GM12878 (cell line): ENCODE measurements at regions not wholly inside any gene's neighbourhood (a gene's known extent, or its start where the extent isn't known, plus 50 kb on each side); places are given as distances from the start of the nearest gene placed in this dataset.

Source experiments
- ATAC-seq: fragments of 200-7000 bp; cut with Tn5 transposase; 3 replicates; pipeline ENCODE4 v1.9.1; 2020; ENCODE audit warnings: mild to moderate bottlenecking, moderate library complexity
- BruUV-seq: library from RNA; stranded (reverse); fragments of 400-500 nt; replicated peaks from 2 replicates; lab custom pipeline; 2021; lab: Mats Ljungman, UMichigan
- CTCF ChIA-PET: fragments of 300-600 bp; sonication (Branson Sonifier 250); formaldehyde crosslinking; extraction: SDS; loops from one replicate; lab custom pipeline; 2021; ENCODE audit warnings: inconsistent platforms; lab: Yijun Ruan, JAX
- POLR2A ChIA-PET: fragments of 350-600 bp; formaldehyde crosslinking; extraction: SDS; loops from one replicate; lab custom pipeline; 2021; ENCODE audit warnings: inconsistent platforms; lab: Charles Lee
- RAD21 ChIA-PET: fragments of 300-600 bp; sonication (Branson Sonifier 250); formaldehyde crosslinking; loops from one replicate; lab custom pipeline; 2023; ENCODE audit warnings: antibody characterized with exemption; ENCODE audit not compliant: unreplicated experiment; lab: Charles Lee
- SMC1A ChIA-PET: fragments of 300-600 bp; sonication (Branson Sonifier 250); formaldehyde crosslinking; loops from one replicate; lab custom pipeline; 2023; ENCODE audit not compliant: unreplicated experiment, uncharacterized antibody; lab: Charles Lee
- DNase-seq: peaks from one replicate; pipeline ENCODE4 v3.0.0-alpha.2; 2011; ENCODE audit warnings: low read depth, low spot score
- FAIRE-seq: peaks from 3 replicates; lab custom pipeline; 2011; peaks lifted over from hg19 to GRCh38; lab: Jason Lieb, UNC
- H2AFZ ChIP-seq: 2 replicates; pipeline ENCODE4 v1.6.0; 2011; ENCODE audit warnings: low read depth, low read length, control low read depth; ENCODE audit not compliant: control insufficient read depth
- H3K27ac ChIP-seq: 2 replicates; pipeline ENCODE4 v1.5.1; 2011; ENCODE audit warnings: control low read depth; ENCODE audit not compliant: control insufficient read depth, insufficient read depth
- H3K27me3 ChIP-seq, 2 experiments: replicated peaks in 1 of 2; 2 replicates each; pipeline versions ENCODE4 v1.6.0 to v1.6.1; 2011; ENCODE audit warnings: low read length in 1 of 2; ENCODE audit not compliant: control insufficient read depth in 2 of 2, insufficient read depth in 2 of 2
- H3K36me3 ChIP-seq, 2 experiments: 2 replicates each; pipeline ENCODE4 v1.5.1; 2011; ENCODE audit warnings: low read length in 1 of 2; ENCODE audit not compliant: control insufficient read depth in 2 of 2, insufficient read depth in 2 of 2
- H3K4me1 ChIP-seq: 2 replicates; pipeline ENCODE4 v1.6.1; 2011; ENCODE audit warnings: mild to moderate bottlenecking, low read length, moderate library complexity, mixed read lengths; ENCODE audit not compliant: control insufficient read depth, insufficient read depth
- H3K4me2 ChIP-seq: 2 replicates; pipeline ENCODE4 v1.6.0; 2011; ENCODE audit warnings: control low read depth; ENCODE audit not compliant: control insufficient read depth, insufficient read depth
- H3K4me3 ChIP-seq: fragments of 200-600 bp; sonication (generic); 2 replicates; pipeline ENCODE4 v1.5.1; 2016
- H3K79me2 ChIP-seq: 2 replicates; pipeline ENCODE4 v1.6.0; 2011; ENCODE audit warnings: low read length; ENCODE audit not compliant: control insufficient read depth, insufficient read depth
- H3K9ac ChIP-seq: 2 replicates; pipeline ENCODE4 v1.8.0; 2011; ENCODE audit warnings: low read length, control low read depth, mixed read lengths; ENCODE audit not compliant: control insufficient read depth, insufficient read depth
- H3K9me3 ChIP-seq: replicated peaks from 3 replicates; pipeline ENCODE4 v1.5.1; 2011; ENCODE audit warnings: mild to moderate bottlenecking, low read length; ENCODE audit not compliant: control insufficient read depth, insufficient read depth
- H4K20me1 ChIP-seq: 2 replicates; pipeline ENCODE4 v1.6.0; 2011; ENCODE audit not compliant: control insufficient read depth, insufficient read depth
- DPF2 ChIP-seq: fragments of 450-650 bp; IDR thresholded peaks from 2 replicates; pipeline ENCODE4 v1.6.1; 2017; ENCODE audit warnings: mild to moderate bottlenecking
- IKZF1 ChIP-seq: fragments of 450-650 bp; conservative IDR thresholded peaks from 2 replicates; pipeline ENCODE4 v1.6.1; 2017; ENCODE audit warnings: antibody characterized with exemption, mild to moderate bottlenecking
- TCF3 ChIP-seq: IDR thresholded peaks from 2 replicates; pipeline ENCODE4 v1.6.1; 2012; ENCODE audit warnings: low read depth, mild to moderate bottlenecking, low read length, borderline replicate concordance; ENCODE audit not compliant: insufficient read depth
- WGBS: methylation state at CpG from one replicate; pipeline ENCODE4 v1.1.6; 2016; ENCODE audit warnings: low lambda C conversion rate; ENCODE audit not compliant: insufficient replicate concordance, insufficient coverage; ENCODE audit errors: missing lambda C conversion rate; 5-methylcytosine and 5-hydroxymethylcytosine counted together
- in situ Hi-C: fragments of 300-500 bp; cut with MboI; formaldehyde crosslinking; loops from 9 replicates; pipeline ENCODE4 v1.14.3; 2018; ENCODE audit warnings: mixed read lengths
- intact Hi-C: fragments of 100-400 bp; cut with micrococcal nuclease; formaldehyde crosslinking; loops from one replicate; pipeline ENCODE4 v1.14.2; 2022; ENCODE audit not compliant: unreplicated experiment

GRCh38 chr7:121517591-121517990 lies 121.5 kb upstream of the FAM3C start:
- POLR2A ChIA-PET = no interaction called here
- in situ Hi-C loops (no loop called here), intact Hi-C loops (no loop called here)
- 18% methylated on average over 2 of the region's 2 CpGs for WGBS
- no peak for DNase-seq
- no peaks in the 10 kb centered on the region for H3K27me3 ChIP-seq
- H3K4me2 ChIP-seq = no peak overlapping the region
- RAD21 ChIA-PET = no interaction called here
- TF ChIP-seq IKZF1 = no peak
- CTCF ChIA-PET = interaction anchor here (0.6 kb wide), 1 partner anchor 19 kb away, joined by 3 read pairs; no protein-coding TSS in a partner anchor
- H2AFZ ChIP-seq = no peak overlapping the region
- no peak for ATAC-seq
- no peaks in the 10 kb centered on the region for H3K9me3 ChIP-seq
- H3K27ac ChIP-seq = no peak overlapping the region
- H3K4me3 ChIP-seq = no peak overlapping the region
- SMC1A ChIA-PET = interaction anchor here (1.2 kb wide), 1 partner anchor 28 kb away, joined by 3 read pairs; no protein-coding TSS in a partner anchor
- no peak overlapping the region for H3K9ac ChIP-seq
- H3K79me2 ChIP-seq = no peaks in the 10 kb centered on the region
- no peaks in the 10 kb centered on the region for H3K36me3 ChIP-seq
- BruUV-seq = no TSS peak
- H3K4me1 ChIP-seq = no peaks in the 10 kb centered on the region
- H4K20me1 ChIP-seq = no peaks in the 10 kb centered on the region
- no peak for FAIRE-seq

DNA sequence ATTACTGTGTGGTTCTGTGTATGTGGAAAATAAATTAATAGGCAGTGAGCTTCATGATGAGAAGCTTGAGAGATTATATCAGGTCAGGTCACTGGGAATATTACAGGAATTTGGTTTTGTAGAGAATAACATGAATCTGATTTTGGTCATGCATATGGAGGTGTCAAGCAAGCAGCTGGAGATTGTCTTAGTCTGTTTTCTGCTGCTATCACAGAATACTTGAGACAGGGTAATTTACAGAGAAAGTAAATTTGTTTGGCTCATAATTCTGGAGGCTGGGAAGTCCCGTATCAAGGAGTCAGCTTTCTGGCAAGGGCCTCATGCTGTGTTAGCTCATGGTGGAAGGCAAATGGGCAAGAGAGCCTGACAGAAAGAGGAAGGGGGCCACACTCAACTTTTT lies 120.7 kb upstream of the FAM3C start:
- no peaks in the 10 kb centered on the region for H3K36me3 ChIP-seq
- no peaks in the 10 kb centered on the region for H3K27me3 ChIP-seq
- CTCF ChIA-PET = interaction anchor here (0.9 to 1.3 kb wide), 3 partner anchors 15 to 150 kb away, joined by 3 to 4 read pairs (median 4); no protein-coding TSS in a partner anchor
- H2AFZ ChIP-seq = no peak overlapping the region
- WGBS = 83% methylated on average over 1 of the region's 1 CpG
- no peak for DNase-seq
- TF ChIP-seq TCF3 (no peak), DPF2 (no peak)
- TF ChIP-seq, all 136 proteins: peak for 0
- POLR2A ChIA-PET = interaction anchor here (0.8 kb wide), 1 partner anchor 29 kb away, joined by 3 read pairs; no protein-coding TSS in a partner anchor
- in situ Hi-C loops (no loop called here), intact Hi-C loops (no loop called here)
- no peak overlapping the region for H3K4me2 ChIP-seq
- no peak overlapping the region for H3K27ac ChIP-seq
- RAD21 ChIA-PET = no interaction called here
- no peak overlapping the region for H3K4me3 ChIP-seq
- H3K9ac ChIP-seq = no peak overlapping the region
- H3K9me3 ChIP-seq = no peaks in the 10 kb centered on the region; the same call in 2 of the 3 replicates
- ATAC-seq = no peak
- H3K4me1 ChIP-seq = no peaks in the 10 kb centered on the region
- FAIRE-seq = no peak
- no peaks in the 10 kb centered on the region for H4K20me1 ChIP-seq
- H3K79me2 ChIP-seq = no peaks in the 10 kb centered on the region
- SMC1A ChIA-PET = interaction anchor here (1.1 to 1.3 kb wide), 3 partner anchors 10 to 30 kb away, joined by 3 to 4 read pairs (median 3); no protein-coding TSS in a partner anchor
- BruUV-seq = no TSS peak
